Cardiac fibroblast (primary cell): ENCODE measurements at regions not wholly inside any gene's neighbourhood (a gene's known extent, or its start where the extent isn't known, plus 50 kb on each side); places are given as distances from the start of the nearest gene placed in this dataset.
A peak's percentile ranks its signal among the peaks of the same experiment; 100 is the strongest.

Experiments
- DNase-seq, 2 donors: peaks; one replicate each; pipeline versions ENCODE4 v3.0.0 to v3.0.0-alpha.2; 2010; ENCODE audit warnings: low read depth in 2 of 2
- H3K4me3 ChIP-seq, 2 donors: replicated peaks in 1 of 2; 1 replicate in 1 of 2; 2 replicates in 1 of 2; pipeline ENCODE4 v1.5.1; 2011; ENCODE audit warnings: low read depth in 2 of 2, low read length in 2 of 2, mild to moderate bottlenecking in 2 of 2, moderate library complexity in 1 of 2
- CTCF ChIP-seq: IDR thresholded peaks from one replicate; pipeline ENCODE4 v1.5.1; 2011; ENCODE audit warnings: low read depth, mild to moderate bottlenecking, low read length, inconsistent platforms

GRCh38 chr3:128550471-128551126 lies 57.6 kb upstream of the GATA2 start:
- no peak for TF ChIP-seq CTCF
- H3K4me3 ChIP-seq, result no peak overlapping the region
- DNase-seq, result no peak

GRCh38 chr3:128550113-128550440 lies 57.1 kb upstream of the GATA2 start:
- DNase-seq, result no peak
- no peak for TF ChIP-seq CTCF
- no peak overlapping the region for H3K4me3 ChIP-seq

- peak; percentile 85 to 98 for DNase-seq
- no peak overlapping the region for H3K4me3 ChIP-seq
- TF ChIP-seq CTCF, result no peak
Observed at GRCh38 chr3:128549283-128550112, 56.5 kb upstream of the GATA2 start.

- H3K4me3 ChIP-seq, result no peak overlapping the region
- no peak for TF ChIP-seq CTCF
- peak; percentile 39 to 81 for DNase-seq
Observed at GRCh38 chr3:128548426-128549282, 55.7 kb upstream of the GATA2 start.

- DNase-seq, result no peak
- H3K4me3 ChIP-seq, result no peak overlapping the region
- TF ChIP-seq CTCF, result no peak
Observed at GRCh38 chr3:128548021-128548420, 55.0 kb upstream of the GATA2 start.

GRCh38 chr3:128547368-128547987 lies 54.5 kb upstream of the GATA2 start:
- TF ChIP-seq CTCF, result no peak
- no peak overlapping the region for H3K4me3 ChIP-seq
- peak; percentile 60 to 74 for DNase-seq
